ENCODE measurements at regions not wholly inside any gene's neighbourhood (a gene's known extent, or its start where the extent isn't known, plus 50 kb on each side); places are given as distances from the start of the nearest gene placed in this dataset.
"Not testable (repeated sequence)": the region's sequence is repeated elsewhere in the genome, so short reads cannot be mapped to it uniquely, and the experiment has no call there.

GRCh38 chr22:11270981-11271380, 4257.0 kb upstream of the OR11H1 start:
- TF ChIP-seq, protein P1, sequence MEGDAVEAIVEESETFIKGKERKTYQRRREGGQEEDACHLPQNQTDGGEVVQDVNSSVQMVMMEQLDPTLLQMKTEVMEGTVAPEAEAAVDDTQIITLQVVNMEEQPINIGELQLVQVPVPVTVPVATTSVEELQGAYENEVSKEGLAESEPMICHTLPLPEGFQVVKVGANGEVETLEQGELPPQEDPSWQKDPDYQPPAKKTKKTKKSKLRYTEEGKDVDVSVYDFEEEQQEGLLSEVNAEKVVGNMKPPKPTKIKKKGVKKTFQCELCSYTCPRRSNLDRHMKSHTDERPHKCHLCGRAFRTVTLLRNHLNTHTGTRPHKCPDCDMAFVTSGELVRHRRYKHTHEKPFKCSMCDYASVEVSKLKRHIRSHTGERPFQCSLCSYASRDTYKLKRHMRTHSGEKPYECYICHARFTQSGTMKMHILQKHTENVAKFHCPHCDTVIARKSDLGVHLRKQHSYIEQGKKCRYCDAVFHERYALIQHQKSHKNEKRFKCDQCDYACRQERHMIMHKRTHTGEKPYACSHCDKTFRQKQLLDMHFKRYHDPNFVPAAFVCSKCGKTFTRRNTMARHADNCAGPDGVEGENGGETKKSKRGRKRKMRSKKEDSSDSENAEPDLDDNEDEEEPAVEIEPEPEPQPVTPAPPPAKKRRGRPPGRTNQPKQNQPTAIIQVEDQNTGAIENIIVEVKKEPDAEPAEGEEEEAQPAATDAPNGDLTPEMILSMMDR (IDR thresholded peaks at IDR 0.05) = not testable (repeated sequence)
- not testable (repeated sequence) for TF ChIP-seq REST (IDR thresholded peaks at IDR 0.05; ENCODE audit: insufficient read depth in 1 of 2, low read depth in 2 of 2, low read length in 1 of 2)
